HG03139 (cell line): ENCODE measurements at regions not wholly inside any gene's neighbourhood (a gene's known extent, or its start where the extent isn't known, plus 50 kb on each side); places are given as distances from the start of the nearest gene placed in this dataset.

Experiments
- ATAC-seq: cut with Tn5 transposase; IDR thresholded peaks from one replicate; pipeline ENCODE4 v1.9.1; 2021; ENCODE audit not compliant: unreplicated experiment

GRCh38 chr7:36002900-36003299, 150.2 kb upstream of the EEPD1 start:
- no peak for ATAC-seq

- ATAC-seq: no peak
Observed at GRCh38 chr7:36003343-36003742, 149.7 kb upstream of the EEPD1 start.

GRCh38 chr7:36005293-36005692, 147.8 kb upstream of the EEPD1 start:
- ATAC-seq: no peak

GRCh38 chr7:36005876-36006275, 147.2 kb upstream of the EEPD1 start:
- ATAC-seq: no peak

GRCh38 chr7:36006636-36007229, 146.3 kb upstream of the EEPD1 start:
- ATAC-seq: no peak

- no peak for ATAC-seq
Observed at GRCh38 chr7:36010656-36011587, 142.1 kb upstream of the EEPD1 start.

GRCh38 chr7:36011588-36011965, 141.5 kb upstream of the EEPD1 start:
- no peak for ATAC-seq

GRCh38 chr7:36013246-36014014, 139.6 kb upstream of the EEPD1 start:
- ATAC-seq: no peak

- ATAC-seq: no peak
Observed at GRCh38 chr7:36014961-36015360, 138.1 kb upstream of the EEPD1 start.

- no peak for ATAC-seq
Observed at GRCh38 chr7:36015733-36016132, 137.3 kb upstream of the EEPD1 start.

- ATAC-seq: no peak
Observed at GRCh38 chr7:36016648-36017047, 136.4 kb upstream of the EEPD1 start.

- ATAC-seq: no peak
Observed at GRCh38 chr7:36017111-36017510, 135.9 kb upstream of the EEPD1 start.

GRCh38 chr7:36018816-36019484, 134.1 kb upstream of the EEPD1 start:
- ATAC-seq: no peak

GRCh38 chr7:36019538-36019937, 133.5 kb upstream of the EEPD1 start:
- no peak for ATAC-seq

- ATAC-seq: no peak
Observed at GRCh38 chr7:36019980-36020379, 133.1 kb upstream of the EEPD1 start.

GRCh38 chr7:36021367-36021766, 131.7 kb upstream of the EEPD1 start:
- ATAC-seq: no peak

- ATAC-seq: no peak
Observed at GRCh38 chr7:36021917-36022550, 131.0 kb upstream of the EEPD1 start.

- ATAC-seq: no peak
Observed at GRCh38 chr7:36023033-36023560, 130.0 kb upstream of the EEPD1 start.

GRCh38 chr7:36025190-36025589, 127.9 kb upstream of the EEPD1 start:
- no peak for ATAC-seq

- ATAC-seq: no peak
Observed at GRCh38 chr7:36029311-36029710, 123.7 kb upstream of the EEPD1 start.
